ENCODE measurements at regions not wholly inside any gene's neighbourhood (a gene's known extent, or its start where the extent isn't known, plus 50 kb on each side); places are given as distances from the start of the nearest gene placed in this dataset.

DNA sequence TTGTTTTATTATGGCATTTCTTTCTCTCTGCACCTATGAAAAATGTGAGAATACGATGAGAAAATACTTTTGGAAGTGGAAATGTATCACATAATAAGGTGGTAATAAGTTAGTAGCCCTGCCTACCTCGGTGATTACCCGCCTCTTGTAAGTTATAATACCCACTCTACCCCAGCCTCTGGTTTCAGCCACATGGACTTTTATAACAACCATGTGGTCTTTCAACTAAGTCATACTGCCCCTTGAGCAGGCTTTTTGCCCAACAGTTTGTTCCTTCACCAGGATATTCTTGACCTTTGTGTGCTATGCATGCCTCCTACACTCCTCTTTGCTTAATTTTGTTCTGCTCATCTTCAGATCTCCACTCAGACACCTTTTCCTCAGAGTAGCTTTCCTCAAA, 470.6 kb upstream of the ZWINT start:
- TF ChIP-seq ZFX (IDR thresholded peaks at IDR 0.05; ENCODE audit: borderline replicate concordance) = no peak
- TF ChIP-seq, protein P1, sequence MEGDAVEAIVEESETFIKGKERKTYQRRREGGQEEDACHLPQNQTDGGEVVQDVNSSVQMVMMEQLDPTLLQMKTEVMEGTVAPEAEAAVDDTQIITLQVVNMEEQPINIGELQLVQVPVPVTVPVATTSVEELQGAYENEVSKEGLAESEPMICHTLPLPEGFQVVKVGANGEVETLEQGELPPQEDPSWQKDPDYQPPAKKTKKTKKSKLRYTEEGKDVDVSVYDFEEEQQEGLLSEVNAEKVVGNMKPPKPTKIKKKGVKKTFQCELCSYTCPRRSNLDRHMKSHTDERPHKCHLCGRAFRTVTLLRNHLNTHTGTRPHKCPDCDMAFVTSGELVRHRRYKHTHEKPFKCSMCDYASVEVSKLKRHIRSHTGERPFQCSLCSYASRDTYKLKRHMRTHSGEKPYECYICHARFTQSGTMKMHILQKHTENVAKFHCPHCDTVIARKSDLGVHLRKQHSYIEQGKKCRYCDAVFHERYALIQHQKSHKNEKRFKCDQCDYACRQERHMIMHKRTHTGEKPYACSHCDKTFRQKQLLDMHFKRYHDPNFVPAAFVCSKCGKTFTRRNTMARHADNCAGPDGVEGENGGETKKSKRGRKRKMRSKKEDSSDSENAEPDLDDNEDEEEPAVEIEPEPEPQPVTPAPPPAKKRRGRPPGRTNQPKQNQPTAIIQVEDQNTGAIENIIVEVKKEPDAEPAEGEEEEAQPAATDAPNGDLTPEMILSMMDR (IDR thresholded peaks at IDR 0.05) = no peak
- no peak overlapping the region for H3K27ac ChIP-seq

GRCh38 chr10:56823849-56824248, 462.8 kb upstream of the ZWINT start:
- TF ChIP-seq, protein P1 (IDR thresholded peaks at IDR 0.05) = peak; percentile 51
- TF ChIP-seq ZFX (IDR thresholded peaks at IDR 0.05; ENCODE audit: borderline replicate concordance) = no peak

DNA sequence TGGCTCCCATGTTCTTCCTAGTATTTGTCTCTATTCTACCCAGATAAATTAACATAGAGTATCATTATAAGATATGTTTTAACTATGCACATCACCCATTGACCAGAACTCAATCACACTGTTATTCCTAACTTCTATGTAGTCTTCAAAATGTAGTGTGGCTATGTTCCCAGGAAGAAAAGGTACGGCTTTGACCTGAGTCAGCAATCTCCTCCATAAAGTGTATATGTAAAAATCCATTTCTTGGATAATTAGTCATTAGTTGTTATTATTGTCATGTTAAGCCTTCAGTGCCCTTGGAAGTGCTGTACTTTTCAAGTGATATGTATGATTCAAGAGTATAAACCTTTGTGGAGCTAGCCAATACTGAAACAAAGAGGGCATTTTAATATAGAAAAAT, 444.0 kb upstream of the ZWINT start:
- TF ChIP-seq ZFX (IDR thresholded peaks at IDR 0.05; ENCODE audit: borderline replicate concordance) = no peak
- TF ChIP-seq, protein P1 (IDR thresholded peaks at IDR 0.05) = no peak
- no peak overlapping the region for H3K27ac ChIP-seq

More at GRCh38 chr10:56823849-56824248, 462.8 kb upstream of the ZWINT start:
- H3K27ac ChIP-seq = no peak overlapping the region

DNA sequence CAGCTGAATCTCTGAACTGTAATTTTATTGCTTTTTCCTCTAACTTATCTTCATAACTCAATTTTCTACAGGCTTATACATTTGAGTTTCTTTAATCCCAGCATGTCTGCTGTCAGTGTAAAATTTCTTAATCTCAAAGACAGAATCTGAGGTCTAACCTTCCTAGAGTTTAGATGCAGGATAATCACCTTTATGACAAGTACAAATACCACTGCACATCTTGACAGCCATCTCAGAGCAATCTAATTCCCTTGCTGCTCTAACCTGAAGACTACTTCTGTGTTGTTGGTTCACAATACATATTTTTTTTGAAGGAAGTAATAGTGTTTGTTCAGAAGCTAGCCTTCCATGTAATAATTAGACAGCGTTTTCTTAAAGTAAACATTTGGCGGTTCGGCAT, 424.2 kb upstream of the ZWINT start:
- no peak overlapping the region for H3K27ac ChIP-seq
- TF ChIP-seq, protein P1 (IDR thresholded peaks at IDR 0.05) = no peak
- no peak for TF ChIP-seq ZFX (IDR thresholded peaks at IDR 0.05; ENCODE audit: borderline replicate concordance)

GRCh38 chr10:56782503-56782902, 421.4 kb upstream of the ZWINT start:
- no peak overlapping the region for H3K27ac ChIP-seq
- TF ChIP-seq, protein P1 (IDR thresholded peaks at IDR 0.05) = no peak
- no peak for TF ChIP-seq ZFX (IDR thresholded peaks at IDR 0.05; ENCODE audit: borderline replicate concordance)

DNA sequence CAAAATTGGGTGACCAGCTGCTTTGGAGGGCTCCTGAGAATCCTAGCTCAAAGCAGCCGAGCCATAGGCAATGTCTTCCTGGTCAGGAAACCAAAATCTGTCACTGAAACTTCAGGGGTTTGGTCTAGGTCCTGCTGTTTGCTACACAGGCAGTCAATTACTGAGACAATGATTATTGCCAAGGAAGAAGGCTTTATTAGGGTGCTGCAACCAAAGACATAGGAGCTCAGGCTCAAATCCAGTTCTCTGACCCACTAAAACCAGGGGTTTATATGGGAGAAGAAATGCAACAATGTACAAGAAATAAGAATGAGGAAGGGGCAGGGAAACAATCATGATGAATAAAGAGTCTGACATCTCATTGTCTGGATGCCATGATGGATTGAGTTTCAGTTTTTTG, 410.3 kb upstream of the ZWINT start:
- TF ChIP-seq ZFX (IDR thresholded peaks at IDR 0.05; ENCODE audit: borderline replicate concordance) = no peak
- TF ChIP-seq, protein P1 (IDR thresholded peaks at IDR 0.05) = no peak
- no peak overlapping the region for H3K27ac ChIP-seq

DNA sequence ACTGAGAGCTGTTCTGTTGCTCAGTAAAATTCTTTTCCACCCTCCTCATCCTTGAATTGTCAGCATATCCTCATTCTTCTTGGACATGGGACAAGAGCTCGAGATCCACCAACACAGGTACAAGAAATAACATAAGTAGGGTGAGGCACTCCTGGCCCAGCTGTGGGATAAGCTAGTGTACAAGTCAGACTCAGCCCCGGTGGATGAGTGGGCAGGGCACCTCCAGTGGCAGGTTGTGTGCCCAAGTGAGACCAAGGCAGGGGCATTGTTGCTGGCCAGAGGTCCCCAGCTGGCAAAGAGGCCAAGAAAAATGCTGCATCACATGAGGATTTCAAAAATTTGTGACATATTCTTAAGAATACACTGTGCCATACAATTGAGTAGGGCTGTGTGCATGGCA, 402.0 kb upstream of the ZWINT start:
- H3K27ac ChIP-seq = no peak overlapping the region
- TF ChIP-seq, protein P1 (IDR thresholded peaks at IDR 0.05) = no peak
- TF ChIP-seq ZFX (IDR thresholded peaks at IDR 0.05; ENCODE audit: borderline replicate concordance) = no peak

Measured in 22Rv1 (cell line).